ENCODE measurements at regions not wholly inside any gene's neighbourhood (a gene's known extent, or its start where the extent isn't known, plus 50 kb on each side); places are given as distances from the start of the nearest gene placed in this dataset.

GRCh38 chr20:48209102-48209501 lies 423.8 kb upstream of the SULF2 start:
- DNase-seq (ENCODE audit: low read depth) = no peak
- TF ChIP-seq CTCF (IDR thresholded peaks at IDR 0.05; ENCODE audit: insufficient read depth, low read length) = no peak
- H3K4me3 ChIP-seq (ENCODE audit: low read depth, low read length) = no peak overlapping the region

DNA sequence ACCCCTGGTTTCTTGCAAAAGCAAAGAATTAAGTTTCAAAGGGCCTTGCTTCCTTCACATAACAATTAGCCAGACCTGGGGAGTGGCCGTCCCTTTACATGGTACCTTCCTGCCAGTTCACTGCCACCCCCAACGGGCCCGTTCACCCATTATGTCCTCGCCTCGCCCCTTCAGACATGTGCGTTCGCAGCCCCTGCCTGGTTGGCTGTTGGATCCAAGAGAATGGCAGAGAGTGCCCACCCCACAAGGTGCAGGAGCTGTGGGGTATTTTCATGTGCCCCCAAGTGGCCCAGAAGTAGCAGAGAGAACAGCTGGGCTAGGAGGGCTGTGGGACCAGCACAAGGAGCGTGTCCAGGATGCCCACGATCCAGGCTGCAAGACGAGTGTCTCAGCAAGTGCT lies 422.9 kb upstream of the SULF2 start:
- no peak for DNase-seq (ENCODE audit: low read depth)
- no peak for TF ChIP-seq CTCF (IDR thresholded peaks at IDR 0.05; ENCODE audit: insufficient read depth, low read length)
- no peak overlapping the region for H3K4me3 ChIP-seq (ENCODE audit: low read depth, low read length)

GRCh38 chr20:48207505-48207904 lies 422.2 kb upstream of the SULF2 start:
- no peak for TF ChIP-seq CTCF (IDR thresholded peaks at IDR 0.05; ENCODE audit: insufficient read depth, low read length)
- no peak overlapping the region for H3K4me3 ChIP-seq (ENCODE audit: low read depth, low read length)
- DNase-seq (ENCODE audit: low read depth) = no peak

DNA sequence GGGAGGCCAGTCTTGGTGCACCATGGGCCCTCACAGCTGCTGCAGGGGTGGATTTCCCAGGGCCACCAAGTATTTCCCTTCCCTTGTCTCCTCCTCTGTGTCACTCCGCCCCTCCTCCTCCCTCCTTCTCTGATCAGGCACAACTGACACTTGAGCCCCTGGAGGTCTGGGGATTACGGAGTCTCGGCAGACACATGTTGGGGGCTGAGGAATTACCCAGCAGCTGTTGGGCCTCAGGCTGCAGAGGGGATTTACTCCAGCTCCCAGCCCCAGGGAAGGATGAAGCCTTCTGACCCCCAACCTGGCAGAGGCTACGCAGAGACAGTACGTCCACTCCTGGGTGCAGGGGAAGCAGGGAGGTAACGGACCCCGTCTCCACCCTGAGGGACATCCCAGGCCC lies 420.5 kb upstream of the SULF2 start:
- DNase-seq (ENCODE audit: low read depth) = no peak
- TF ChIP-seq CTCF (IDR thresholded peaks at IDR 0.05; ENCODE audit: insufficient read depth, low read length) = no peak
- no peak overlapping the region for H3K4me3 ChIP-seq (ENCODE audit: low read depth, low read length)

GRCh38 chr20:48205281-48205782 lies 420.1 kb upstream of the SULF2 start:
- DNase-seq (ENCODE audit: low read depth) = no peak
- no peak for TF ChIP-seq CTCF (IDR thresholded peaks at IDR 0.05; ENCODE audit: insufficient read depth, low read length)
- no peak overlapping the region for H3K4me3 ChIP-seq (ENCODE audit: low read depth, low read length)

GRCh38 chr20:48204499-48204898 lies 419.2 kb upstream of the SULF2 start:
- no peak for DNase-seq (ENCODE audit: low read depth)
- no peak for TF ChIP-seq CTCF (IDR thresholded peaks at IDR 0.05; ENCODE audit: insufficient read depth, low read length)
- H3K4me3 ChIP-seq (ENCODE audit: low read depth, low read length) = no peak overlapping the region

GRCh38 chr20:48203252-48203651 lies 418.0 kb upstream of the SULF2 start:
- no peak for TF ChIP-seq CTCF (IDR thresholded peaks at IDR 0.05; ENCODE audit: insufficient read depth, low read length)
- no peak overlapping the region for H3K4me3 ChIP-seq (ENCODE audit: low read depth, low read length)
- no peak for DNase-seq (ENCODE audit: low read depth)
